SU-DHL-6 (cell line): ENCODE measurements at regions not wholly inside any gene's neighbourhood (a gene's known extent, or its start where the extent isn't known, plus 50 kb on each side); places are given as distances from the start of the nearest gene placed in this dataset.

Experiments used
- H2AFZ ChIP-seq: fragments of 200-600 bp; sonication (generic); 2 replicates; pipeline ENCODE4 v1.6.1; 2014; ENCODE audit warnings: low read depth, mild to moderate bottlenecking, moderate library complexity, mixed read lengths, antibody characterized with exemption, low read length; ENCODE audit not compliant: severe bottlenecking
- H3F3A ChIP-seq: fragments of 200-600 bp; shearing (Covaris generic); 2 replicates; pipeline ENCODE4 v1.6.0; 2016; ENCODE audit warnings: antibody characterized with exemption, mild to moderate bottlenecking; ENCODE audit not compliant: insufficient read depth
- H3K27ac ChIP-seq: fragments of 200-600 bp; sonication (generic); 2 replicates; pipeline ENCODE4 v1.5.1; 2016; ENCODE audit warnings: low read depth, mild to moderate bottlenecking, low read length, moderate library complexity, mixed read lengths
- H3K27me3 ChIP-seq: fragments of 200-600 bp; sonication (generic), shearing (Covaris generic); 2 replicates; pipeline ENCODE4 v1.6.0; 2014; ENCODE audit warnings: mild to moderate bottlenecking, low read length
- H3K36me3 ChIP-seq: fragments of 200-600 bp; sonication (generic); 2 replicates; pipeline ENCODE4 v1.6.1; 2014; ENCODE audit warnings: mild to moderate bottlenecking, low read length, mixed read lengths
- H3K4me2 ChIP-seq: fragments of 300-600, 200-600 bp; shearing (Covaris generic), sonication (generic); 2 replicates; pipeline ENCODE4 v1.6.0; 2014; ENCODE audit warnings: low read length, low read depth, mild to moderate bottlenecking; ENCODE audit not compliant: poor library complexity, severe bottlenecking
- H3K4me3 ChIP-seq: fragments of 200-600 bp; sonication (generic); 2 replicates; pipeline ENCODE4 v1.5.1; 2014; ENCODE audit warnings: antibody characterized with exemption, low read length, mild to moderate bottlenecking, mixed read lengths; ENCODE audit not compliant: insufficient read depth, poor library complexity, severe bottlenecking
- H3K79me2 ChIP-seq: fragments of 200-600 bp; sonication (generic); 2 replicates; pipeline ENCODE4 v1.6.1; 2014; ENCODE audit warnings: mild to moderate bottlenecking, low read length, moderate library complexity; ENCODE audit not compliant: insufficient read depth
- H3K9ac ChIP-seq: fragments of 200-600 bp; sonication (generic); 2 replicates; pipeline ENCODE4 v1.7.0; 2014; ENCODE audit warnings: mild to moderate bottlenecking, low read length
- H3K9me2 ChIP-seq: fragments of 200-600 bp; sonication (generic); replicated peaks from 2 replicates; pipeline ENCODE4 v1.6.1; 2014; ENCODE audit warnings: low read length; ENCODE audit not compliant: insufficient read depth
- H3K9me3 ChIP-seq: fragments of 200-600 bp; sonication (generic); 2 replicates; pipeline ENCODE4 v1.6.1; 2014; ENCODE audit warnings: low read length, mixed read lengths; ENCODE audit not compliant: insufficient read depth
- H4K20me1 ChIP-seq: fragments of 200-600 bp; sonication (generic); 2 replicates; pipeline ENCODE4 v1.6.1; 2014; ENCODE audit warnings: low read depth, mild to moderate bottlenecking, antibody characterized with exemption, low read length, moderate library complexity, mixed read lengths
- EZH2phosphoT487 ChIP-seq: fragments of 200-600 bp; sonication (generic), shearing (Covaris generic); conservative IDR thresholded peaks from 2 replicates; pipeline ENCODE4 v1.6.1; 2018; ENCODE audit warnings: mild to moderate bottlenecking, antibody characterized with exemption, low read length, moderate library complexity, mixed read lengths
- TF ChIP-seq, protein P1 (sequence below): fragments of 200-600 bp; sonication (generic); IDR thresholded peaks from one replicate; pipeline ENCODE4 v1.5.1; 2017; ENCODE audit warnings: antibody characterized with exemption, mild to moderate bottlenecking, low read length, moderate library complexity; ENCODE audit not compliant: insufficient read depth, poor library complexity, severe bottlenecking

DNA sequence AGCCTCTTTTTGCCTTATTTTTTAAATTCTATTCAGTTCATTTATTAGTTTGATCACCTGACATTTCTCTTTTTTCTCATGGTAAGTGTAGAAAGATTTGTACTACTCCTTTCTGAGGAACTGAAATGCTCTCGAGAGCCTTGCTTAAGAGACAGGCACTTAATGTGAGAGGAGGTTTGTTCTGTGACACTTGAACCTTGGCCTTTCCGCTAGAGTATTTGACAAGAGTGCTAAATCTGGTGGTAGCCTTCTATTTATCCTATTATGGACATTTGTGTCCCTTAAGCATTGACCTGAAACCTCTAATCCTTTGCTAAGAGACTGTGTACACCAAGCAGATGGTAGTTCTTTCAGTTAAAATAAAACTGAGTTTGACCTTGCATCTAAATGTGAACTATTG lies 805.0 kb upstream of the PTPRD start:
- no peaks in the 10 kb centered on the region for H3K27me3 ChIP-seq
- H2AFZ ChIP-seq, result no peak overlapping the region
- H3K9me3 ChIP-seq, result peaks cover 11% of the 10 kb centered on the region; the same call in 1 of the 2 replicates
- no peak overlapping the region for H3K27ac ChIP-seq
- H3K79me2 ChIP-seq, result no peaks in the 10 kb centered on the region
- TF ChIP-seq, protein P1, sequence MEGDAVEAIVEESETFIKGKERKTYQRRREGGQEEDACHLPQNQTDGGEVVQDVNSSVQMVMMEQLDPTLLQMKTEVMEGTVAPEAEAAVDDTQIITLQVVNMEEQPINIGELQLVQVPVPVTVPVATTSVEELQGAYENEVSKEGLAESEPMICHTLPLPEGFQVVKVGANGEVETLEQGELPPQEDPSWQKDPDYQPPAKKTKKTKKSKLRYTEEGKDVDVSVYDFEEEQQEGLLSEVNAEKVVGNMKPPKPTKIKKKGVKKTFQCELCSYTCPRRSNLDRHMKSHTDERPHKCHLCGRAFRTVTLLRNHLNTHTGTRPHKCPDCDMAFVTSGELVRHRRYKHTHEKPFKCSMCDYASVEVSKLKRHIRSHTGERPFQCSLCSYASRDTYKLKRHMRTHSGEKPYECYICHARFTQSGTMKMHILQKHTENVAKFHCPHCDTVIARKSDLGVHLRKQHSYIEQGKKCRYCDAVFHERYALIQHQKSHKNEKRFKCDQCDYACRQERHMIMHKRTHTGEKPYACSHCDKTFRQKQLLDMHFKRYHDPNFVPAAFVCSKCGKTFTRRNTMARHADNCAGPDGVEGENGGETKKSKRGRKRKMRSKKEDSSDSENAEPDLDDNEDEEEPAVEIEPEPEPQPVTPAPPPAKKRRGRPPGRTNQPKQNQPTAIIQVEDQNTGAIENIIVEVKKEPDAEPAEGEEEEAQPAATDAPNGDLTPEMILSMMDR, result no peak
- TF ChIP-seq EZH2phosphoT487, result no peak
- H3K36me3 ChIP-seq, result no peaks in the 10 kb centered on the region
- H4K20me1 ChIP-seq, result no peaks in the 10 kb centered on the region
- H3K9ac ChIP-seq, result no peak overlapping the region
- no peaks in the 10 kb centered on the region for H3K9me2 ChIP-seq
- no peaks in the 10 kb centered on the region for H3F3A ChIP-seq
- H3K4me3 ChIP-seq, result no peak overlapping the region
- no peak overlapping the region for H3K4me2 ChIP-seq

DNA sequence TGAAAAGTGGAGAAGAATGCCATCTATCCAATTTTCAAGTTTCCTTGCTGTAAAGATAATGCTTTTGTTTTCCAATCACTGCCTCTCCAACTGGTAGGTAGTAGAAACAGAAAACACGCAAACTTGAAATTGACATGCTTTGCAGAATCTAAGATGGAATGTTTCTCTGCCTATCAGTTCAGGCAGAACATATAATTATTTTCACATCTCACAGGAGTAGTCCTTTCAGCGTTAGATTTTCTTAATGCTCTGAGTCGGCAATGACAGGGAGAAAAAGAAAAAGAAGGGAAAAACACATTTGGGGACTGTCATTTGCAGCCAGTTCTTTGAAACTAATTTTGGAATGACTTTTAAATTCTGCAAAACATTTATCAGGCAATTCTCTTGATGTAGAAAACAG lies 818.7 kb upstream of the PTPRD start:
- Histone ChIP-seq H3K27ac (no peak overlapping the region), H2AFZ (no peak overlapping the region), H3K4me3 (no peak overlapping the region), H3K36me3 (no peaks in the 10 kb centered on the region), H3K79me2 (no peaks in the 10 kb centered on the region), H4K20me1 (no peaks in the 10 kb centered on the region), H3K4me2 (no peak overlapping the region), H3F3A (no peaks in the 10 kb centered on the region), H3K9me2 (no peaks in the 10 kb centered on the region), H3K9me3 (no peaks in the 10 kb centered on the region), H3K9ac (no peak overlapping the region), H3K27me3 (0 out of 2 replicates have a peak, but pooled peaks cover 3% of the 10 kb centered on the region)
- TF ChIP-seq, protein P1, result no peak
- TF ChIP-seq EZH2phosphoT487, result no peak

DNA sequence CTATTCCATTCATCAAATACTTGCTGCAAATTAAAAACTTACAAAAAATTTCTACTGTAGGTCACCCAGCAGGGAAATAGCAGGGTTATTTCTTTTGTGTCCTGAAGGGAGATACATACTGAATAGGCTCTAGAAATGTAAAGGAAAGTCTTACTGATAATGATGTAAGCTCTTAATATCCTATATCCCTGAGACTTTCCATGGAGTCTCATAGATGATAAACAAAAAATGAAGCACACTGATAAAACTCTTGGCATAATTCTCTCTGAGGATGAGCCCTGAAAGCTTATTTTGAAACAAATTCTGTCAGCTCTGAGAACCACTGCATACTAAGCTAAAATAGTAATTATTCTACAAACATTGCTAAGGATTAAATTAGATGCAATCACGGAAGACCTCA lies 819.6 kb upstream of the PTPRD start:
- TF ChIP-seq, protein P1, result no peak
- no peak for TF ChIP-seq EZH2phosphoT487
- Histone ChIP-seq H3K4me3 (no peak overlapping the region), H2AFZ (no peak overlapping the region), H3K4me2 (no peak overlapping the region), H3K9me2 (no peaks in the 10 kb centered on the region), H3F3A (no peaks in the 10 kb centered on the region), H3K9me3 (no peaks in the 10 kb centered on the region), H3K27me3 (0 out of 2 replicates have a peak, but pooled peaks cover 3% of the 10 kb centered on the region), H3K36me3 (no peaks in the 10 kb centered on the region), H3K79me2 (no peaks in the 10 kb centered on the region), H4K20me1 (no peaks in the 10 kb centered on the region), H3K9ac (no peak overlapping the region), H3K27ac (no peak overlapping the region)

DNA sequence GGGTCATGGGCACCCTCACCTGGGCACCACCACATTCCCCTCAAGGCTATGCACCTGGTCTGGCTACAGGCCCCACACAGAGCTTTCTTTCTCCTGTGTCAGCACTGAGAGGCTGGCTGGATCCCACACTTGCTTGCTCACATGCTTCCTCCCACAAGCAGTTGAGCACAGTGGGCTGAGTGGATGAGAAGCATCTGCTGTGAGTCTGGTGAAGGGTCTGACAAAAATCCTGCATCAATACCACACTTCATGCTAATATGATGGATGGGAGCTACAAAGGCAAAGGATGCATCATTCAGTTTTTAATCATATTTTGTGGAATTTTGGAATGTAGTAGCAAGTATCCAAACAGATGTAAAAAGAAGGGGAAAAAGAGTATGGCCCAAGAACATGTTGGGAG lies 830.8 kb upstream of the PTPRD start:
- Histone ChIP-seq H3K27ac (no peak overlapping the region), H3K9me3 (no peaks in the 10 kb centered on the region; the same call in 1 of the 2 replicates), H3K79me2 (no peaks in the 10 kb centered on the region), H3K9ac (no peak overlapping the region), H3F3A (no peaks in the 10 kb centered on the region), H3K27me3 (no peaks in the 10 kb centered on the region), H3K4me3 (no peak overlapping the region), H2AFZ (no peak overlapping the region), H3K36me3 (no peaks in the 10 kb centered on the region), H3K4me2 (no peak overlapping the region), H4K20me1 (no peaks in the 10 kb centered on the region), H3K9me2 (peaks cover 5% of the 10 kb centered on the region; the same call in 1 of the 2 replicates)
- TF ChIP-seq, protein P1, result no peak
- TF ChIP-seq EZH2phosphoT487, result no peak
